CD1c-positive myeloid dendritic cell (primary cell): ENCODE measurements at regions not wholly inside any gene's neighbourhood (a gene's known extent, or its start where the extent isn't known, plus 50 kb on each side); places are given as distances from the start of the nearest gene placed in this dataset.
A peak's percentile ranks its signal among the peaks of the same experiment; 100 is the strongest.

ENCODE experiments used
- DNase-seq: peaks from one replicate; pipeline ENCODE4 v3.0.0-alpha.2; 2016; ENCODE audit errors: extremely low spot score

DNA sequence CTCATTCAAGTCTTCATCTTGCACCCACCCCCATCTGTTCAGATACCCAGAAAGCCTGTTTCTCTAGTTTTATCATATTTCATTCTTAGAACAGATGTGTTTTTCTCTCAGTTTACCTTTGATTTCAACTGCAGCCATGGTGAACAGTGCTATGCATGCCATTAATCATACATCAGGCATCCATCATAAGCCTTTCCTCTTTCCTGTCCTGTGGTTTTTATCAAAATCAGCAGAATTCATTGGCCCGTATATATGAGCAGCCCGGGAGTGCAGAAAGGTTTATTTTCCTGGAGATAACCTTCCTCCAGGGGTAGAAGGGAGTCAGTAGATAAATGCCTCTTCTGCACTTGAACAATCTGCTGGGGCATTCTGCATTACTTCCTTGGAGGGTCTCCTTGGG, 65.7 kb downstream of the IL21 start:
- DNase-seq: no peak

DNA sequence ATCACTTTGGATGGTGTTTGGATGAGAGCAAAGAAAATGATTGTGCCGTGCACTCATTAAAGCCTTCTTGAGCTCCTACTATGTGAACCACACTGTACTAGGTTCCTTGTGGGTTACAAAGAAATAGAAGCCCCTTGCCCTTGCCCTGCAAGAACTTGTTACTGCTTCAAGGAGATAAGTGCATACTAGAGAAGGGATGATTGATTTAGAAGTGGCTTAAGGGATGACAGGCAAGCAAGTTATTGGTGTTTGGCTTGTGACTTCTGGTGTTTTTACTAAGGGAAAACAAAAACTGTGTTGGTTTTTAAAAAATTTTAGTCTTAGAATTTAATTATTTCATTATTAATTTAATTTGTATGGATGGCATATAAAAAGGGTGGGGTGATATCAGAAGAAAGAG, 67.4 kb downstream of the IL21 start:
- DNase-seq: no peak

GRCh38 chr4:122552898-122553297, 68.0 kb downstream of the IL21 start:
- no peak for DNase-seq

GRCh38 chr4:122548886-122549630, 71.8 kb downstream of the IL21 start:
- no peak for DNase-seq

- DNase-seq: no peak
Observed at GRCh38 chr4:122548452-122548851, 72.4 kb downstream of the IL21 start.

DNA sequence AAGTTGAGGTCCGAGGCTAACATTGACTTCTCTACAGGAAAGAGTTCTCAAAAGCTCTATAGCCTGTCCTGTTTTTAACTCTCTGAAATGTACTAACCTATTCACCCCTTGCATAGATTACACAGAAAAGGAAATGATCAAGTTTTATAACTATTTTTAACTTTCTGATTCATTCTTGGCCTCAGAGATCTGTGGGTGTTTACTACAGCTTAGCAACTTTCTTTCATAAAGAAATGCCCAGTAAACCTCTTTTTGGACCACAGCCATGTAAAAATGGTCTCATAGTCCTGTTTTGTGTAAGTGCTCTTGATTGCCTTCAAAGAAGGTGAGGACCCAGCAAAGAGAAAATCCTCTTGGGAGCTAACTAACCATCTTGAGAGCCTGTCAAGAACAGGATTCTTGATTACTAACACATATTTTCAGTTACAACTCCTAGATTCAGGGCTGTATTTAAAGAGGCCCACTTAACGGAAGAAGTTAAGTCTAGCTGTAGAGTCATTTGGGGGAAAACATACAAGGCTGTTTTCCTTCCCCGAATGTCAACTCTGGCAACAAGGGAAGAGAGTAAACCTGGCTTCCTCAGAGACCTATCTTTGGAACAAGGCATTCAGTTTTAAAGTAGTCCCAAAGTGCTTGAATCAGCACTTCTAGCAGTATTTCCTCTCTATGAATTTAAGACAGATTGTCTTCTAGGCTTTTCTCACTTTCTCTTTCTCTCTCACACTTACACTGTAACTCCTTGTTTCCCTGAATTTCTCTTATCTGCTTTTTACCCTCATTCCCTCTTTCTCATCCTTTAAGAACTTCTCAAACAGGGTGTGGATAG, 78.2 kb downstream of the IL21 start:
- DNase-seq: no peak

DNA sequence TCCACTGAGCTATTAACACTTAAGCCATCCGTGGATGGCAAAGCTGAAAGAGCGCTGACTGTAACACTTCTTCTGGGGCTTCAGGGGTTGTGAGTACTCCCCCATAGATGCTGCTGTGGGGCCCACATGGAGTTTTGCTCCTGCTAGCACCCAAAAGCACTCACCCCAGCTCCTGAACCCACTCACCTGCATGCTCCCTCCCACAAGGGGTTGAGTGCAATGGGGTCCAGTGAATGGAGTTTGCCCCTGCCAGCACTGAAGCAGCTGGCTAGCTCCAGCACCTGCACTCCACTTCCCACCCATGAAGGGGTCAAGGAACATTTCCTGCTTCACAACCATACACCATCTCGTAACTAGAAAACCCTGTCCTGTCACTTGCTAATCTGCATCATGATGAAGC, 78.9 kb downstream of the IL21 start:
- no peak for DNase-seq

DNA sequence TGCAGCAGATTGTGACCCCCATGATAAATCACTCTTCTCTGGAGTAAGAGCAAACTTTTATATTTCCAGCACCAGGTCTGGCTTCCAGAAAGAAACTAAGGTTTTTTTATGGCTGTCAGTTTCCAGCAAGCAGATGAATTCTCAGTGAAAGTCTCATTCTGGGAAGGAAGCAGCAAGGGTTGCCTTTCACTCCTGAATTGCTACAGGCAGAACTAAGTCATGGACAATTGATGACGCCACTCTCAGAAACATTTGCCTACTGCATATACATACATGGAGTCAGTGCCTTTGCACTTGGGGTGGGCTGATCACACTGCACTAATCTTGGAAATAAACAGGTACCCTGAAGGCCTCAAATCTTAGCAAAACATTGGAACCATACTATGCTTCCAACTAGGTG, 80.0 kb downstream of the IL21 start:
- no peak for DNase-seq

DNA sequence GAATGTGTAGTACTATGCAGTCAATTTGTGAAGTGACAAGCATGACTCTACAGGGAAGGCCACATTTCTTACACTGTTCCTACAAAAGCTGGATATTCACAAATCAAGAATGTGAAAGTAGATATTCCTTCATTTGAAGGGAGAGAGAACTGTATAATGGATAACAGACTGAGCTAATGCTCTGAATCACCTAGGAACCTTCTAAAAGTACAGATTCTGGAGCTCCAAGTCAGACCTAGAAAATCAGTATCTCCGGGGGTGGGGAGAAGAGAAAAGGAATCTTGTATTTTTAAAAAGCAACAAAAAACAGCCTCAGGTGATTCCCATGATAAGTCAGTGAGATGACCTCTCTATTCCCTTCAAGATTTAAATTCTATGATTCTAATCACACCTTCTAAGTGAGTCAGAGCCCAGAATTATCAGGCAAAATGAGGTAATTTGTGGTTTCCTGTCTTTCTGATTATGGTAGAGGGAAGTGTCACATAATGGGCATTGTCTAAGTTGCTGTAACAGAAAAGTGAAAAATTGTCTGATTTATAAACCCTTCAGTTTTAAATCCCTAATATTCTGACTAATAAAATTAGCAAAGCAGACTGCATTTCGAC, 80.9 kb downstream of the IL21 start:
- DNase-seq: peak; percentile 16

GRCh38 chr4:122537388-122538135, 81.0 kb upstream of the IL2 start:
- no peak for DNase-seq

GRCh38 chr4:122536001-122536400, 79.5 kb upstream of the IL2 start:
- no peak for DNase-seq

GRCh38 chr4:122534776-122535175, 78.3 kb upstream of the IL2 start:
- no peak for DNase-seq

DNA sequence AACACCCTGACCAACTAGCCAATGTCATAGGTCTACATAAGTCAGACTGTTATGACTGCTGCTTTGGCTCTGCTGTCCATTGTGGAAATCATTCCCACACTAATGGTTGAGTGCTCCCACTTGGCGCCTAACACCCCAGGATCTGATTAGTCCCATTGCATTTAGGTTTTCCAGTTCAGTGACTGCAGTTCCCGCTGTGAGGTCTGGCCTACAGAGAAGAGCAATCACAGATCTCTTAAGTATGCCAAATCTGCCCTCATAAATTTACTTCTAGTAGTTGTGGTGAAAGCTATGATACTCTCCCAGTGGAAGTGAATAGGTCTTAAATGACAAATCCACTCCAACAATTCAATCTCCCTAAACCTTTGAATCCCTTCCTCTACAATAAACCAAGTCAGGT, 77.3 kb upstream of the IL2 start:
- no peak for DNase-seq

- no peak for DNase-seq
Observed at GRCh38 chr4:122532766-122533165, 76.2 kb upstream of the IL2 start.

- no peak for DNase-seq
Observed at GRCh38 chr4:122531514-122531913, 75.0 kb upstream of the IL2 start.

DNA sequence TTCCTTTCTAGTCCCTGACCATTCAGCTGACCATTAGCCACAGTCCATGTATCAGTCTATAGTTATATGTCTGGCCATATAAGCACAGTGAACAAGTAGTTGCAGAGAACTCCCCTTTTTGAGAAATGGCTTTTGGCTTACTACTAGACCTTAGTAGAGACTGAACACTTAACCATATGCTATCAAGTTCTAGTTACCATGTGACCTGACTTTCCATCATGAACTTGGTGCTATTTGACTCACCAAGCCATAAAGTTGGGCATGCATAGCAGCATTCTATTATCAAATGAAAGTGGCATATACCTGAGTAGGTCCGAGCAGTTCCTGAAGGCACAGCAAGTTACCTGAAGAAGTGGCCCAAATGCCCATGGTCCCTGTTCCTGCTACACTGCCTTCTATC, 74.5 kb upstream of the IL2 start:
- DNase-seq: no peak

GRCh38 chr4:122528879-122529278, 72.4 kb upstream of the IL2 start:
- DNase-seq: no peak

GRCh38 chr4:122525865-122526264, 69.3 kb upstream of the IL2 start:
- DNase-seq: no peak

DNA sequence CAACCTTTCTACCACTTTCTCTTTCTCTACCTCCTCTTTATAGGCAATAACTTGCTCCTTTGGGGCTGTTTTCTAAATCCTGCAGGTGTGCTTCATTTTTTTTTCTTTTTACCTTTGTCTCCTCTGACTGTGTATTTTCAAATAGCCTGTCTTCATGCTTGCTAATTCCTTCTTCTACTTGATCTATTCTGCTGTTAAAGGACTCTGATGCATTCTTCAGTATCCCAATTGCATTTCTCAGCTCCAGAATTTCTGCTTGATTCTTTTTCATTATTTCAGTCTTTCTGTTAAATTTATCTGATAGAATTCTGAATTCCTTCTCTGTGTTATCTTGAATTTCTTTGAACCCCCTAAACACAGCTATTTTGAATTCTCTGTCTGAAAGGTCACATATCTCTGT, 67.7 kb upstream of the IL2 start:
- DNase-seq: no peak

DNA sequence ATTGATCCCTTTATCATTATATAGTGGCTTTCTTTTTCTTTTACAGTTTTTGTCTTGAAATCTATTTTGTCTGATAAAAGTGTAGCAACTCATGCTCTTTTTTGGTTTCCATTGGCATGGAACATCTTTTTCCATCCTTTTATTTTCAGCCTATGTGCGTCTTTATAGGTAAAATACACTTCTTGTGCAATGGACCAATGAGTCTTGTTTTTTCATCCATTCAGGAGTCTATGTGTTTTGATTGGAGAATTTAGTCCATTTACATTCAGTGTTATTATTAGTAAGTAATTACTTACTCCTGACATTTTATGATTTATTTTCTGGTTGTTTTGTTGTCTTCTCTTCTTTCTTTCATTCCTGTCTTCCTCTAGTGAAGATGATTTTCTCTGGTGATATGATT, 66.4 kb upstream of the IL2 start:
- DNase-seq: no peak

GRCh38 chr4:122517345-122517744, 60.8 kb upstream of the IL2 start:
- no peak for DNase-seq

- no peak for DNase-seq
Observed at GRCh38 chr4:122516376-122516775, 59.9 kb upstream of the IL2 start.
